ENCODE measurements at regions not wholly inside any gene's neighbourhood (a gene's known extent, or its start where the extent isn't known, plus 50 kb on each side); places are given as distances from the start of the nearest gene placed in this dataset.
A peak's percentile ranks its signal among the peaks of the same experiment; 100 is the strongest.

DNA sequence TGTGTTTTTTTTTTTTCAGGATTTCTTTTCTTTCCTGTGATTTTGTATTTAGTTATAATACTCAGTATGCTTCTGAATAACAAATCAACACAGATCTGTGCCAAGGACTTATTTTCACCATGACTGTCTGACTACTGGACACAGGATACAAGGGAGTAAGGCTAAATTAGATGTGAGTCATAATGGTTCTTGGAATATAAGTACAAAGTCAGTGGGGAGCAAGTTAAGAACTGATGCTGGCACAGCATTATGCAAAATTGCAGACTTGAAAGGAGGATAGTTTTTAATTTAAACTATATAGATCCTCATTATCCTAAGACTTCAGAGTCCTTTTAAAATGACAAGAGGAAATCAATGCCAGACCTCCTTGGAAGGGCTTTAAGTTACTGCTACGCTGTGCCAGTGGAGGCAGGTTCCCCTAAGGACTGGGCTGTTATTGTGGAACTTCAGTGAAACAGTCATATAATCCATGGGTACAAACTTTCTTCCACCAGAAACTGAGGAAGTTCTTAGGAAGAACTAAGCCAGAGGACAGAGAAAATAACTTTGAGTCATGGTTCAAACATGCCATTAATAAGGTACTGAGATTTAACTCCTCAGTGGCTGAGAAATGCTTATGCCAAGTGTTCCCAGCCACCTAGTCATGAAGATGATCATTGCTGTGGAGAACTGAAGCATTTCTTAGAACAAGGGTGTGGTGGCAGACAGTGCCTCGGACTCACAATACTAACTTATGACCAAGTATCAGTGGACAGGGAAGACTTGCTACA, 531.2 kb downstream of the HTR7 start:
- DNase-seq (ENCODE audit: missing footprints): no peak
- intact Hi-C loops (cut with DNase I): no loop called here
- ATAC-seq: peak; percentile 54

DNA sequence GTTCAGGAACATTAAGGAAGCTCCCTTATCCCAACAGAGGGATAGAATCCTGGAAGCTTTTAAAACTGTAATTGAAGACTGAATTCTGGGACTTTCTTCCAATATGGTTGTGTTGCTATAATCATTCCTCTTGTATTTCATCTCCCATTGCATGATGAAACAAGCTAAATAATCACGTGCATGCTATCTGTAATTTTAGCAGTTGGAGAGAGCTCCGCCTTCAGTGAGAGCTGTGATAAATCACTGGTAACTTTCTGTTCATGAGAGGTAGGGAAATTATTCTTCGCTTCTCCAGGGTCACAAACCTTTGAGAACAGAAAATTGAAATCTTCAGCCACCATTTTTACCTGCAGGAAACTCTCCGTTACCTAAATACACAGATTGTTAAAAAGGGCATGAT, 530.2 kb downstream of the HTR7 start:
- DNase-seq (ENCODE audit: missing footprints) (no peak), ATAC-seq (no peak)
- intact Hi-C loops (cut with DNase I): no loop called here

DNA sequence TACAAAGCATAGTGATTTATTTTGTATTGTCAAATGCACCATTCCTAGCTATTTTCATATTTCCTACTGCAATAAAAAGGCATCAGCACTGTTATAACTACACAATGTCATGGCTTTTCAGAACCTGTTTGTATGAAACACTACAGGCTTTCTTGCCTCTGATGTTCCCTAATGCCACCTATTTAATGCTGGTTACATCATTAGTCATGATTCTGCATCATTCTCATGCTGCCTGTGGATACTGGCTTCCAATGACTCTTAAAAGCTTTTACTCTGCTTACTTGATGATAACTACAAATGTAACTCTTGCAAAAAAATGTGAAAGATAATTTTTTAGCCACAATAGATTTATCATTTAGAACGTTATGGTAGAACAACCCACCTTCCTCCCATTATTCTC, 529.4 kb downstream of the HTR7 start:
- ATAC-seq (no peak), DNase-seq (ENCODE audit: missing footprints) (no peak)
- intact Hi-C loops (cut with DNase I): no loop called here

DNA sequence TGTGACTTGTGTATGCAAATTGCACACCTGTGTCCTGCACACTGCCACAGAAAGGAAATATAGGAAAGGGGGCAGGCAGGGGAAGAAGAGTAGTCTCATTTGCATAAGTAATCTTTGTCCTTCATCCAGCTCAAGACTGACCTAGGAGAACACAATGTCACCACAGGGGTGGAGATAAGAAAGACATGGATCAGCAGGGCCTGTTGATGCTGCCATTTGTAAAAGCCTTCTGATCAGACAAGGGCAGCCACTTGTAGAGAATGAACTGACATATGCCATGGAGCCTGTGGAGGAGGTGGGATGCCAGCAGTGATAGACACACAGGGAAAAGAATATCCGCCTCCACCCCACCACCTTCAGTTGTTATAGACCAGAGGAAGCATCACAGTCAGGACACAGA, 528.9 kb downstream of the HTR7 start:
- intact Hi-C loops (cut with DNase I): no loop called here
- DNase-seq (ENCODE audit: missing footprints) (no peak), ATAC-seq (no peak)

DNA sequence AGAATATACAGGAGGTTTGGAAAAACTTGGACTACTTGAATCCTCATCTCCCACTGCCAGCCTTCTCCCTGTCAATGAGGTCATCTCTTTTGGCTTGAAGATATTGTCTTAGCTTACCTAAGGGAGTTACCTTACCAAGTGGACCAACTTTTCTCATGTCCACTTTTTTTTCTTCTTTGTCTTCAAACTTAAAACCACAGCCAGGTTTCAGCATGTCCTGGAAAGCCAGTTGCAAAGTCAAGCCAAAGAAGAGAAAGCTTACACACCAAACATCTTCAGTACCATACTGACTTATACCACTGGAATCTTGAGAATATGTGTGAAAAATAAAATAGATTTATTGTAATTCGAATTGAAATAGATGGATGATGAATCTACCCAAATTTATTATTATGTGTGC, 520.5 kb downstream of the HTR7 start:
- ATAC-seq (no peak), DNase-seq (ENCODE audit: missing footprints) (no peak)
- intact Hi-C loops (cut with DNase I): no loop called here

DNA sequence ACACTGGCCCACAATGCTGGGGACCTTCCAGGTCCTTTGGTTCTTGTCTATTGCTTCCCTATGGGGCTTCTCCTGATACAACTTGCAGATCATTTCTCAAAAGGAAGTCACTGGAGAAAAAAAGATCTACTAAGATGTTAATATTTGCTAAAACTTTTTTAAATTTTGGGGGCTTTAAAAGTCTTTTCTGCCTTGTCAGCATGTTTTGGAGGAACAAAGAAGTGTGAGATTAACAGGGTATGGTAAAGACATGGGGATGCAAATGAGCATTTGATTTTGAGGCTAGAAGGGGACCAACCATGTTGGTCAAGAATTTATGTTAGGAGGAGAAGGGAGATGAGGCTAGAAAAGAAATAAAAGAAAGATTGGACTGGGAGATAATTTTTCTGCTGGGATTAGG, 515.4 kb downstream of the HTR7 start:
- intact Hi-C loops (cut with DNase I): no loop called here
- ATAC-seq: no peak
- no peak for DNase-seq (ENCODE audit: missing footprints)

DNA sequence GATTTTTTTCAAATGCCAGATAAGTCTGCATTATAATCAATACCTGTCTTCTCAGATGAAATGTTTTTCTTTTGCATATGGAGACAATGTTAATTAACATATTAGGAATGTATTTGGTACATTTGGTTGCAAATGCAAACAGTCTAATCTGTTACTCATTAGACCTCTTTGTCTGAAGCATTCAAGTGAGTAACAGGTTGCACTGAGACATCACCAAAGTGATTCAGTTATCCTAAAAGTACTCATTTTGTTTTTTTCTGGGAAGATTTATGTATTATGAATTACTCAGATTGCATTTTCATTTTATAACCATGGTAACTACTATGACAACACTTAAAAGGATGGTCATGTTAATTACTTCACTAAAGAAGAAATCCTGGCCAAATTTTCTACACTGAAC, 513.6 kb downstream of the HTR7 start:
- DNase-seq (ENCODE audit: missing footprints) (no peak), ATAC-seq (no peak)
- intact Hi-C loops (cut with DNase I): no loop called here

DNA sequence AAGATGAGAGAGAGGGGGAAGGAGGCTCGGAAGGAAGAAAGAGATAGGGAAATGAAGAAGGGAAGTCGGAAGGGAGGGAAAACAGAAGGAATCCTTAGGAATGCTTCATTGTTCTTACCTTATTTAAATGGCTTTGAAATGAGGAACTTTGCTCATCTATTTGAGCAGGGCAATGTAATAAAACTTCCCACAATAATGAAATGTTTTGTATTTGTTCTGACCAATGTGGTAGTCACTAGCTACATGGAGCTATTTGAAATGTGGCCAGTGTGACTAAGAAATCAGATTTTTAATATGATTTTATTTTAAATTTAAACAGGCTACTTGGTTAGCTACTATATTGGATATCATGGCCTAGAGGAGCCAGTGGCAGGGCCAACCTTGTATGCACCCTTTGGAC, 510.6 kb downstream of the HTR7 start:
- intact Hi-C loops (cut with DNase I): no loop called here
- DNase-seq (ENCODE audit: missing footprints): no peak
- ATAC-seq: no peak

DNA sequence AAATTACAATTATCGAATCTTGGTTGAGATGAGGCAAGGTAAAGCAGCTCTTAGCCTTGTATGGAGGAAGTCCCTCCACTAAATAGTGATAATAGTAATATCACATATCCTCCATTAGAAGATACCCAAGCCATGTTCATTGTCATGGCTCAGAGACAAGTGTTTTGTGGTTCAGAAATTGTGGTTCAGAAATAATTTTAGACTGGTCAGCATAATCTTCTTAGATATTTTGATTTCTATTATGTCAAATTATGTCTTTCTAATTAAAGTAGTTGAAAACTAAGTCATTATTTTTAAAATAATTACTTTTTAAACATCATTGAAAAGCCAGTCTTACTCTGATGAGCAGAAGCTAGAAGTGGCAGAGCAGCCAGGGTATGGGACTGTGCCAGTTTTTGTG, 507.7 kb downstream of the HTR7 start:
- no peak for ATAC-seq
- intact Hi-C loops (cut with DNase I): no loop called here
- DNase-seq (ENCODE audit: missing footprints): no peak

DNA sequence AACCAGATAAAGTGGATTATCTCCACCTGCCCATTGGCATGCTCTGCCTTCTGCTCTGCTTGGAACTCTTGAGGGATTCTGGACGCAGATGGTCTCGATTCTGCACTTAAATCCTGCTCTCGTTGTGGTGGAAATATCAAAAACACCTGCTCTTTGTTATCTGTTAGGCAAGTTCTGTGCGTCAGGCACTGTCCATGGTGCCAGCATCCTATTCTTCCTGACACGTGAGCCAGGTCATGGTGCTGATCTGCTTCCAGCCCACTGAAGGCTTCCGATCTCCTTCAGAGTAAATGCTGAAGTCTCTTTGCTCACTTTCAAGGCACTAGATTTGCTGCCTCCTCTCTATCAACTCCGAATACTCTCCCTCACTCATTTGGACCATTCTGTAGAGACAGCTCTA, 505.6 kb downstream of the HTR7 start:
- intact Hi-C loops (cut with DNase I): no loop called here
- DNase-seq (ENCODE audit: missing footprints) (no peak), ATAC-seq (no peak)

DNA sequence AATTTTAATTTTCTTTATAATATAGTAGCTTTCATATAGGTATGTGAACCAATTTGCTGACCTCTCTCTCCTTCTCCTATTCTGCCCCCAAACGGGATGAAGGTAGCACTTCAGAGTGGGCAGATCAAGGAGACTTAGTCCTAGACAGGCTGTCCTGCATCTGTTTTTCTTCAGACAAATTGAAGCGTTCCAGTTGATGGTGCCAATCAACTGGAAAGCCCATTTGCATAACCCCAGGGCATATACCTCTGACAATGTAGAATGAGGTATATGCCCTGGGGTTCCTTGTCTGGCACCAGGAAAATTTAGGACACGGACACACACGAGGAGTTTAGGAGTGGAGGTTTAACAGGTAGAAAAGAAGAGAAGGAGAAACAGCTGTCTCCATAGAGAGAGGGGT, 502.9 kb downstream of the HTR7 start:
- intact Hi-C loops (cut with DNase I): no loop called here
- no peak for DNase-seq (ENCODE audit: missing footprints)
- ATAC-seq: no peak

DNA sequence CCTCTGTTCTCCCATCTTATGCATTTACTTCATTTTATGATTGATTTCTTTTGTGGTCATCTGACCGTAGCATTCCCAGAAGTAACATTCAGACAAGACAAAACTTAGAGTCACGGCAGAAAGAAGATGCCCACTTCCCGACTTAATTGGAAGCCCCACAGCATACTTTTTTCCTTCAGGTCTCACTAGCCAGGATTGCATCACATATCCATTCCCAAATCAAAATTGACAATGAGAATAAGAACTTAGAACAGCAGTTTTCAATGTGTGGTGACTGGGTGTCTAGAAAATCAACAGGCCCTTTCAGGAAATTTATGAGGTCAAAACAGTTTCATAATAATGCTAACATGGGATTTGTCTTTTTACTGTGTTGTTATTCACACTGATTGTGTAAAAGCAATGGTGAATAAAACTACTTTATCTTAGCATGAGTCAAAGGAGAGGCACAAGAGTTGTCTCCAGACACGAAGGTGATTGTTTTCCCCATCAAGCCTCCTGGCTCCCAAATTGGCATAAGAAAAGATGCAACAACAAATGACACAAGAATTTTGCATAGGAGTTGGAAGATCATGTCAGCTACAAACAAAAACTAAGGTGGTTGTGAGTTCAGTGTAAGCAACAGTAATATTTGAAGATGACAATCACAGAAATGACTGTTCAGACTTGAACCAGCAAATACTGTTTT, 493.9 kb downstream of the HTR7 start:
- intact Hi-C loops (cut with DNase I): no loop called here
- no peak for DNase-seq (ENCODE audit: missing footprints)
- ATAC-seq: no peak

DNA sequence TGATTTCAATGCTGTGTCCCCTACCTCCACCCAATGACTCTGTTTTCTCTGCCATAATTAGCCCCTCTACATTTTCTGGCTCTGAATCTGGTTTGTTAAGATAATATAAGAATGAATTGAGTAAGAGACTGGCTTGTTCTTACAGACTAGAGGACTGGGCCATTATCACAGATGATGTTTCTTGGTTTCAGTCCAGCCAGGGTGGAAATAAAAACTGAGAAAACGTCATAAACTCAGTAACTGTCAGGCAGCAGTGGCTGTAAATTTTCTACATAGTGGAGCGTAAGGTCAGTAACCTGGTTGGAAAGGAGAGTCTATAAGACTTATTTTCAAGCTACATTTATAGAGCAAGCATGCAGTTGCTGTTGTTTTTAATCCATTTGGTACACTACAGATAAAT, 485.4 kb downstream of the HTR7 start:
- DNase-seq (ENCODE audit: missing footprints): no peak
- intact Hi-C loops (cut with DNase I): no loop called here
- no peak for ATAC-seq

DNA sequence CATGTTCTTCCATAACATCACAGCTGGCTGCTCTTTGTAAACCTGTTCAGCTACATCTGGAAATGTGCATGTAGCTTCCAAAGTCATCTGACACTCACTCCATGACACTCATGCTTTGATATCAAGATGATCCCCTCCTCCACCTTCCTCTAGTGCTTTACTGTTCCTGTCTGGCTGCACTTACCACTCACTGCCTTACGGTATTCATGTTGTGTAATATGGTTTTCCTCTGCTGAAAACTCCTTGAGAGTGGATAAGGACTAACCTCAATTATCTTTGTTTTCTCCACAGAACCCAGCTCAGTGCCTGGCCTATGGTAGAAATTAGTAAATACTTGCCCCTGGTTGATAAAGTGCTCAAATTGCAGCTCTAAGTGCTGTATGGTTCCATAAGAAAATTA, 483.9 kb downstream of the HTR7 start:
- no peak for ATAC-seq
- intact Hi-C loops (cut with DNase I): no loop called here
- DNase-seq (ENCODE audit: missing footprints): no peak

DNA sequence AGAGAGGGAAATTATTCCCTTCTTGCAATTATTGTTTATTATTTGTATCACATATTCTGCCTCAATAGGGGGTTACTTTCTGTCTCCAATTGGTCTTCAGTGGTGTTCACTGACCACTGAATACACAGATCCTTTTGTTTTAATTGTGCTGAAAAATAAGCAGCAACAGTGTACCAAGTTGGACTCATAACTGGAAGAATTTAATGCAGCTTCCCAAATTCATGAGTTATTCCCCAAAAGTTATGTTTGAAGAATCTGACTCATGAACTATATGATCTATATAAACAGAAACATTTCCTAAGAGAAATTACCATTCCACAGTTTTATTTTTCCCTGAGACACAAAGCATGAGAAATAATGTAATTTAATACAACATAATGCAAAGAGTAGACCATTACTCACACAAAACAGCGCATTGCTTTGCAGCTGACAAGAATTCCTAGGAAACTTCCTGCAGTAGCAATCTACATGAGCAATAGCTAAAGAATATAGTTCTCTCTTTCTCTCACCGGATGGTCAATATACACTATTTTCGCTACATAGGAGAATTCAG, 479.2 kb downstream of the HTR7 start:
- no peak for ATAC-seq
- intact Hi-C loops (cut with DNase I): no loop called here
- no peak for DNase-seq (ENCODE audit: missing footprints)

DNA sequence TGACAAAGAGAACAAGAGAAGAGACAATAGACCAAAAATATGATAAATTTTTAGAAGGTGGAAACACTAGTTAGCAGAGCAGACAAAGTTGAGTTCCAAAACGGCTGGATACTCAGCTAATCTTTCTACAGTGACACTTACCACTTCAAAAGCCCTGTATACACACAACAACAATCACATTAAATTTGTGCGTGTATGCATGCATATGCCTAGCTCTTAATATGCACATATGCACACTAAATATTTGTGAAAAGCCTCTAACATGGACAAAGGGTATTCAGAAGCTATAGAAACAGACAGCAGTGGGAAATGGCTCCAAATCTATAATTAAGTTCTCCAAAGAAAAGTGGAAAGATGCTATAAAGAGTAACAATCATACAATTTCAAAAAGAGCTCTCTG, 476.4 kb downstream of the HTR7 start:
- DNase-seq (ENCODE audit: missing footprints): no peak
- ATAC-seq: no peak
- intact Hi-C loops (cut with DNase I): no loop called here

DNA sequence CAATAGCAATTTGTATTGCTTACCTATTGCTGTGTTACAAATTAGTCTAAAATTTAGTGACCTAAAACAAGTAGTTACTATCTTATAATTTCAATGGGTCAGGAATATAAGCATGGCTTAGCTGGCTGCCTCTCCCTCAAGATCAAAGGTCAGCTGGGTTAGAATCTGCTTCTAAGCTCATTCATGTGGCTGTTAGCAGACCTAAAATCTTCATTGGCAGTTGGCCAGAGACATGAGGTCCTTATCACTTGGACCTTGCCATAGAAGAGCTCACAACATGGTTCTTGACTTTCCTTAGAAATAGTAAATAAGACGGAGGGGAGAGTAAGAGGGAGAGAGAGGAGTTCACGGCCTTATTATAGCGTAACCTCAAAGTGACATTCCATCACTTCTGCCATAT, 468.0 kb downstream of the HTR7 start:
- no peak for DNase-seq (ENCODE audit: missing footprints)
- ATAC-seq: no peak
- intact Hi-C loops (cut with DNase I): no loop called here

DNA sequence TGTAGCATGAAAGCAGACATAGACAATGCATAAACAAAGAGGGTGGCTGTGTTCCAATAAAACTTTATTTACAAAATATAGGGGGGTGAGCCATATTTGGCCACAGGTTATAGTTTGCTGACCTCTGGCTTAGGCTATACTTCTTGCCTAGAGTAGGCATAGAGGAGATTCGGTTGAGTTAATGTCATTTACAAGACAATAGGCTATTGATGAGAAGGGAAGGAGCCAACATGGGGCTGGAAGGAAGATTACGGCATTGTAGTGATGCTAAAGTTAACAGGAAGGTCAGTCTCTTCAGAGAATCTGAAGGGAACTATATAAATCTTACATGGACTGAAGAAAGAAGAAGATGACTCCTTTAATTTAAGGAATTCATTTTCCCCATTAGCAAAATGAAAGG, 463.5 kb downstream of the HTR7 start:
- intact Hi-C loops (cut with DNase I): no loop called here
- ATAC-seq (no peak), DNase-seq (ENCODE audit: missing footprints) (no peak)

DNA sequence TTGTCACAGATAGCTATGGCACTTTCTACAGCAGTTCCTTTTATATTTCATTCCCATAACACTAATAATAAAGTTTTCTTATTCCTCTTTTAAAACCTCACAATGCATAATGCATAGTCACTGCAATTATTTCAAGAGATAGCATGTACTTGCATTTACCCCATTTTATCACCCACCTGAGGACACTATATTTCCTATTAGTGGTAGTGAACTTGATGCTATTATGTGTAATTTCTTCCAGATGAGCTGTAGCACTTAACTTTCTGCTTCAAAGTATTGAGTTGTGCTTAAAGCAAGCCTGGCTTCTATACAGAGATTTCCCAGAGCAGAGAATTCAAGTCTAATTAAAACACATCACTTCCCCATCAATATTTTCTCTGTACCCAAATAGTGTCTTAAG, 461.1 kb downstream of the HTR7 start:
- DNase-seq (ENCODE audit: missing footprints) (no peak), ATAC-seq (no peak)
- intact Hi-C loops (cut with DNase I): no loop called here

DNA sequence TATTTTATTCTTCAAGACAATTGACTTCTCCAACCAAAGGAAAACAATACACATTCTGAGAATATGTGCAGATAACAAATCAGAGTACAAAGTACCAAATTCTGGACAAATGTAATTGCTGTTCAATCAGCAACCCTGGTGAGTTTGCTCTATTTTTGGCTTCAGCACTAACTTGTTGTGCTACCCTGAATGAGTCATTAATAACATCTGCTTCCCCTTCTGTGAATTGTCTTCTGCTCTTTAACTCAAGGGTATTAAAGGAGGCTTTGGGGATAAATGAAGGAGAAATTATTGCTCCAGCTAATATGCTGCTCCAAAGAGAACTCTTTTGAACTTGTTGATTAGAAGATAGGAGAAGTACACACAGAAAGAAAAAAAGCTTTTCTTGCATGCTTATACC, 459.3 kb downstream of the HTR7 start:
- DNase-seq (ENCODE audit: missing footprints) (no peak), ATAC-seq (no peak)
- intact Hi-C loops (cut with DNase I): no loop called here

DNA sequence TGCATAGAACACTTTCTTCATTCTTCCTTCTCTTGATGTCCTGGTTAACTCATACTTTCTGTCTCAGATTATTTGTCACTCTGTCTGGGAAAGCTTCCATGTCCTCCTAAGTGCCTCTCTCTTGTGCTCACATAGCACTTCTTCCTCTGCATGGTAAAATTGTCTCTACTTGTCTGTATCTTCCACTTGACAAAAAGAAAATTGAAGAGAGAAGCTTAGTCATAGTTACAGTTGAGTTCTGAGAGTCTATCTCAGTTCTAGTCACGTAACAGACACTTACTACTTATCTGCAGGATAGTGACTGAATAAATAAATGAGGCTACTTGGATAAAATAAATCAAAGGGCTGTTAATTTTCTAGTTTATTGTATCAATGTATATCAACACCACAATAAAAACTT, 458.1 kb downstream of the HTR7 start:
- ATAC-seq: no peak
- intact Hi-C loops (cut with DNase I): no loop called here

More for the DNA sequence above, 458.1 kb downstream of the HTR7 start:
- no peak for DNase-seq (ENCODE audit: missing footprints)
